ENCODE measurements at regions not wholly inside any gene's neighbourhood (a gene's known extent, or its start where the extent isn't known, plus 50 kb on each side); places are given as distances from the start of the nearest gene placed in this dataset.

- no peak for DNase-seq (ENCODE audit: low spot score)
These were observed 68.3 kb upstream of the OTOS start for GRCh38 chr2:240208631-240209211.

GRCh38 chr2:240209493-240209892 lies 69.0 kb upstream of the OTOS start:
- no peak for DNase-seq (ENCODE audit: low spot score)

- DNase-seq (ENCODE audit: low spot score) = no peak
These were observed 69.9 kb upstream of the OTOS start for GRCh38 chr2:240210198-240210965.

- DNase-seq (ENCODE audit: low spot score) = no peak
These were observed 70.6 kb upstream of the OTOS start for GRCh38 chr2:240211096-240211495.

- no peak for DNase-seq (ENCODE audit: low spot score)
These were observed 71.4 kb upstream of the OTOS start for GRCh38 chr2:240211598-240212424.

- DNase-seq (ENCODE audit: low spot score) = no peak
These were observed 72.2 kb upstream of the OTOS start for GRCh38 chr2:240212425-240213225.

- peak; percentile 65 for DNase-seq (ENCODE audit: low spot score)
These were observed 72.7 kb upstream of the OTOS start for GRCh38 chr2:240213226-240213475.

GRCh38 chr2:240213476-240214421 lies 73.3 kb upstream of the OTOS start:
- peak; percentile 74 for DNase-seq (ENCODE audit: low spot score)

- DNase-seq (ENCODE audit: low spot score) = no peak
These were observed 74.6 kb upstream of the OTOS start for GRCh38 chr2:240214790-240215675.

GRCh38 chr2:240215676-240216051 lies 75.2 kb upstream of the OTOS start:
- no peak for DNase-seq (ENCODE audit: low spot score)

- DNase-seq (ENCODE audit: low spot score) = peak; percentile 69
These were observed 75.7 kb upstream of the OTOS start for GRCh38 chr2:240216167-240216566.

GRCh38 chr2:240217431-240218301 lies 77.2 kb upstream of the OTOS start:
- no peak for DNase-seq (ENCODE audit: low spot score)

- no peak for DNase-seq (ENCODE audit: low spot score)
These were observed 78.9 kb upstream of the OTOS start for GRCh38 chr2:240219208-240219890.

GRCh38 chr2:240220371-240220770 lies 79.9 kb upstream of the OTOS start:
- DNase-seq (ENCODE audit: low spot score) = no peak

GRCh38 chr2:240223631-240224030 lies 83.2 kb upstream of the OTOS start:
- no peak for DNase-seq (ENCODE audit: low spot score)

- DNase-seq (ENCODE audit: low spot score) = no peak
These were observed 84.2 kb upstream of the OTOS start for GRCh38 chr2:240224676-240225075.

GRCh38 chr2:240225131-240225530 lies 84.7 kb upstream of the OTOS start:
- DNase-seq (ENCODE audit: low spot score) = no peak

- no peak for DNase-seq (ENCODE audit: low spot score)
These were observed 85.4 kb upstream of the OTOS start for GRCh38 chr2:240225660-240226475.
